Ovary (tissue), 3 donors: ENCODE measurements at regions not wholly inside any gene's neighbourhood (a gene's known extent, or its start where the extent isn't known, plus 50 kb on each side); places are given as distances from the start of the nearest gene placed in this dataset.

Experiments
- CTCF ChIP-seq, 3 donors: fragments of 450-650 bp in 2 of 3; fragments of 200-600 bp in 1 of 3; IDR thresholded peaks; one replicate each; pipeline versions ENCODE4 v1.5.1 to v1.8.0; 2016 to 2022; ENCODE audit warnings: antibody characterized with exemption in 3 of 3, mild to moderate bottlenecking in 1 of 3
- EP300 ChIP-seq: sonication (generic); formaldehyde crosslinking; IDR thresholded peaks from one replicate; pipeline ENCODE4 v1.6.1; 2017; ENCODE audit warnings: antibody characterized with exemption
- POLR2A ChIP-seq: fragments of 450-650 bp; IDR thresholded peaks from one replicate; pipeline ENCODE4 v1.6.1; 2017; ENCODE audit warnings: antibody characterized with exemption, mild to moderate bottlenecking, moderate library complexity
- donor health status: DM: no; HTN: no; CAD: no.

DNA sequence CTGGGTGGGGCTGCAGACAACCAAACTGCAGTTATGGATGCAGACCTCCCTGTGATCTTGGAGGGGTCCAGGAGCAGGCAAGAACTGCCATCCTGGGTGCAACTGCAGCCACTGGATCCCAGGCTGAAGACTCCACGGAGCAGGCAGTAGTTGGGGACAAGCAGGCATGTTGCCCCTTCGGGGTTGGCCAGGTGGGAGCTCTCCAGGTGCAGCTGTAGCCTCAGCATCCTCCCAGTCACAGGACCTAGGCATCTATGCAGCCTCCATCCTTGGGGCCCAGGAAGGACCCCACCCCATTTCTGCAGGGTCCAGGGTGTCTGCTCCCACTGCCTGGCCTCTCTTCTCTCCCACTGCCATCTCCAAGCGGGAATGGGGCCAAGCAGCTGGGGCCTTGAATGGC is 322.2 kb upstream of the RBMS3 start:
- no peak for TF ChIP-seq POLR2A
- no peak for TF ChIP-seq CTCF (IDR thresholded peaks at IDR 0.05)
- no peak for TF ChIP-seq EP300
